Stomach (tissue), 8 donors: ENCODE measurements at regions not wholly inside any gene's neighbourhood (a gene's known extent, or its start where the extent isn't known, plus 50 kb on each side); places are given as distances from the start of the nearest gene placed in this dataset.

Source experiments
- DNase-seq, 2 donors: peaks; one replicate each; pipeline versions ENCODE4 v3.0.0 to v3.0.0-alpha.2; 2013 to 2019
- H3K27ac ChIP-seq, 5 donors: fragments of 200-600 bp in 4 of 5; sonication (generic) in 4 of 5; one replicate each; pipeline ENCODE4 v1.5.1; 2013 to 2019; ENCODE audit warnings: mild to moderate bottlenecking in 1 of 5, moderate library complexity in 1 of 5
- H3K27me3 ChIP-seq, 3 donors: fragments of 200-600 bp; sonication (generic); one replicate each; pipeline ENCODE4 v1.5.1; 2017 to 2019; ENCODE audit warnings: mixed run types in 1 of 3
- H3K36me3 ChIP-seq, 4 donors: fragments of 200-600 bp; sonication (generic); 1 replicate in 3 of 4; 2 replicates in 1 of 4; pipeline ENCODE4 v1.5.1; 2016 to 2019
- H3K4me1 ChIP-seq, 4 donors: fragments of 200-600 bp; sonication (generic); one replicate each; pipeline ENCODE4 v1.5.1; 2016 to 2019
- H3K4me3 ChIP-seq, 4 donors: fragments of 200-600 bp; sonication (generic) in 3 of 4; one replicate each; pipeline ENCODE4 v1.5.1; 2016 to 2019; ENCODE audit warnings: mild to moderate bottlenecking in 1 of 4
- H3K9me3 ChIP-seq, 4 donors: fragments of 200-600 bp; sonication (generic); one replicate each; pipeline ENCODE4 v1.5.1; 2016 to 2019
- EP300 ChIP-seq: sonication (generic); formaldehyde crosslinking; IDR thresholded peaks from one replicate; pipeline ENCODE4 v1.6.1; 2017; ENCODE audit warnings: antibody characterized with exemption
- POLR2A ChIP-seq, 4 donors: fragments of 450-650 bp; IDR thresholded peaks; one replicate each; pipeline ENCODE4 v1.6.1; 2016; ENCODE audit warnings: antibody characterized with exemption in 4 of 4, control low read depth in 2 of 4, mild to moderate bottlenecking in 1 of 4, moderate library complexity in 1 of 4
- POLR2AphosphoS5 ChIP-seq, 3 donors: sonication (generic); formaldehyde crosslinking; IDR thresholded peaks; one replicate each; pipeline ENCODE4 v1.6.1; 2016; ENCODE audit warnings: antibody characterized with exemption in 3 of 3
- WGBS, 5 donors: extraction: QIAGEN DNeasy Blood & Tissue Kit in 3 of 5; methylation state at CpG; one replicate each; pipeline versions ENCODE4 v1.1.5 to v1.1.7; 2013 to 2018; 5-methylcytosine and 5-hydroxymethylcytosine counted together
- intact Hi-C: fragments of 100-400 bp; cut with DNase I; formaldehyde crosslinking; loops from one replicate; pipeline ENCODE4 v1.15.1; 2023; ENCODE audit warnings: low total_unique reads
- TF ChIP-seq, protein P1 (sequence below), 7 experiments: fragments of 450-650 bp in 4 of 7; fragments of 200-600 bp in 3 of 7; sonication (generic) in 3 of 7; IDR thresholded peaks; one replicate each; pipeline ENCODE4 v1.5.1; 2016 to 2019; ENCODE audit warnings: antibody characterized with exemption in 7 of 7, control low read depth in 2 of 7, mild to moderate bottlenecking in 1 of 7
- donor health status: healthy with polysubstance abuse.
- donor health status: Bipolar disorder and iron deficiency.
- donor health status: healthy.

DNA sequence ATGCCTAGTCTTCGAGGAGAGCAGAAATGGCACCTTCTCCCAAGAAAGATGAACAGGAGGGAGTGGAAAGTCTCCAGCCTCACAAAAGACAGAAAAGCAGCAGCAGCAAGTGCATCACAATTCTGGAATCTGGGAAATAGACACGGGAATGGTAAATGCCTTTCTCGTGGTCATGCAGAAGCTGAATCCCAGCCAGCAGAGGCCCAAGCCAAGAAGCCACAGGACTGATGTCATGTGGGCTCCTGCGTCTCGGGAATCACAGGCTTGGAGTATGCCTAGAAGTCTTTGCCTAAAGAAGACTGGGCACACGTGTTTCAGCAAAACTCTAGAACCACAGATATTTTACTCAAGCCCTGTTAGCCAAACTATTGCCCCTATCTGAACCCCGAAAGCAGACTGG is 260.3 kb upstream of the PLD5 start:
- no peaks in the 10 kb centered on the region for H3K9me3 ChIP-seq
- H3K4me3 ChIP-seq, result no peak overlapping the region
- TF ChIP-seq, protein P1, sequence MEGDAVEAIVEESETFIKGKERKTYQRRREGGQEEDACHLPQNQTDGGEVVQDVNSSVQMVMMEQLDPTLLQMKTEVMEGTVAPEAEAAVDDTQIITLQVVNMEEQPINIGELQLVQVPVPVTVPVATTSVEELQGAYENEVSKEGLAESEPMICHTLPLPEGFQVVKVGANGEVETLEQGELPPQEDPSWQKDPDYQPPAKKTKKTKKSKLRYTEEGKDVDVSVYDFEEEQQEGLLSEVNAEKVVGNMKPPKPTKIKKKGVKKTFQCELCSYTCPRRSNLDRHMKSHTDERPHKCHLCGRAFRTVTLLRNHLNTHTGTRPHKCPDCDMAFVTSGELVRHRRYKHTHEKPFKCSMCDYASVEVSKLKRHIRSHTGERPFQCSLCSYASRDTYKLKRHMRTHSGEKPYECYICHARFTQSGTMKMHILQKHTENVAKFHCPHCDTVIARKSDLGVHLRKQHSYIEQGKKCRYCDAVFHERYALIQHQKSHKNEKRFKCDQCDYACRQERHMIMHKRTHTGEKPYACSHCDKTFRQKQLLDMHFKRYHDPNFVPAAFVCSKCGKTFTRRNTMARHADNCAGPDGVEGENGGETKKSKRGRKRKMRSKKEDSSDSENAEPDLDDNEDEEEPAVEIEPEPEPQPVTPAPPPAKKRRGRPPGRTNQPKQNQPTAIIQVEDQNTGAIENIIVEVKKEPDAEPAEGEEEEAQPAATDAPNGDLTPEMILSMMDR (IDR thresholded peaks at IDR 0.05), result no peak
- no peak for TF ChIP-seq POLR2A (IDR thresholded peaks at IDR 0.05)
- no peak for TF ChIP-seq POLR2AphosphoS5 (IDR thresholded peaks at IDR 0.05)
- no peak for TF ChIP-seq EP300
- no peaks in the 10 kb centered on the region for H3K27me3 ChIP-seq
- intact Hi-C loops, result no loop called here
- H3K27ac ChIP-seq, result no peak overlapping the region
- no peak for DNase-seq
- H3K4me1 ChIP-seq, result no peaks in the 10 kb centered on the region
- 60 to 79% (median 65%) methylated on average over 7 of the region's 7 CpGs for WGBS, 5 donors
- H3K36me3 ChIP-seq, result no peaks in the 10 kb centered on the region

DNA sequence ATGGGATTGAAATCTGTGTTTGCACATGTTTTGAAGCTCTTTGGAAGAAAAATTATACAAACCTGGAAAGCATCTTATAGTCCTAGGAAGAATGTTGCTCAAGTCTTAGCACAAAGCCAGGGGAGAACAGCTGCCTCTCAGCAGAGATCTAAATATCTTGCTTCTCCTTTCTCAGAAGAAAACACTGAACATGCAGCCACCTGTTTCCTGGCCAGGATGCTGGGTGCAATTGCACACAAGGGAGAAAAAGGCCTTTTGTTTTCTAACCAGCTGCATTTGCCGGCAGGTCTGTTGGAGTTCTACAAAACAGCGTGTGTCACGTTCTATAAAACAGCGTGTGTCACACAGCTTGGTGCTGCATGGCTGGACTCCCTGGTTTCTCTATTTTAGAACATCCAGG is 259.6 kb upstream of the PLD5 start:
- WGBS, 5 donors, result 66 to 75% (median 67%) methylated on average over 4 of the region's 4 CpGs
- H3K27ac ChIP-seq, result no peak overlapping the region

DNA sequence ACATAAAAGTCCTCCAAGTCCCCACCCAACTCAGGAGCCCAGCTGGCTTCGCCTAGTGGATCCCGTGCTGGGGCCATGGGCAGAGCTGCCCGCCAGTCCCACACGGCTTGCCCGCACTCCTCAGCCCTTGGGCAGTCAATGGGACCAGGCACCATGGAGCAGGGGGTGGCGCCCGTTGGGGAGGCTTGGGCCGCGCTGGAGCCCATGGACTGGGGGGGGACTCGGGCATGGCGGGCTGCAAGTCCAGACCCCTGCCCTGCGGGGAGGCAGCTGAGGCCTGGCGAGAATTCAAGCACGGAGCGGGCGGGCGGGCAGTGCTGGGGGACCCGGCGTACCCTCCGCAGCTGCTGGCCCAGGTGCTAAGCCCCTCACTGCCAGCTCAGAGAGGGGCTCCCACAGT is 249.8 kb upstream of the PLD5 start:
- intact Hi-C loops, result no loop called here
- Histone ChIP-seq H3K9me3 (peaks cover 0 to 14% (median 6%) of the 10 kb centered on the region in 4 donors), H3K4me3 (no peak overlapping the region), H3K36me3 (no peaks in the 10 kb centered on the region), H3K27ac (no peak overlapping the region), H3K4me1 (no peaks in the 10 kb centered on the region), H3K27me3 (no peaks in the 10 kb centered on the region)
- TF ChIP-seq POLR2AphosphoS5 (IDR thresholded peaks at IDR 0.05) (no peak), EP300 (no peak), POLR2A (IDR thresholded peaks at IDR 0.05) (no peak)
- TF ChIP-seq, protein P1 (IDR thresholded peaks at IDR 0.05), result no peak
- WGBS, 5 donors, result 90 to 94% (median 92%) methylated on average over 6 to 20 of the region's 20 CpGs
- no peak for DNase-seq

More for the DNA sequence above, 259.6 kb upstream of the PLD5 start:
- H3K9me3 ChIP-seq, result no peaks in the 10 kb centered on the region
- intact Hi-C loops, result no loop called here
- H3K27me3 ChIP-seq, result no peaks in the 10 kb centered on the region
- no peaks in the 10 kb centered on the region for H3K4me1 ChIP-seq
- no peak overlapping the region for H3K4me3 ChIP-seq
- DNase-seq, result peak in 1 of 2 donors; percentile 15
- TF ChIP-seq, protein P1 (IDR thresholded peaks at IDR 0.05), result no peak
- TF ChIP-seq POLR2AphosphoS5 (IDR thresholded peaks at IDR 0.05) (no peak), EP300 (no peak), POLR2A (IDR thresholded peaks at IDR 0.05) (no peak)
- H3K36me3 ChIP-seq, result no peaks in the 10 kb centered on the region

DNA sequence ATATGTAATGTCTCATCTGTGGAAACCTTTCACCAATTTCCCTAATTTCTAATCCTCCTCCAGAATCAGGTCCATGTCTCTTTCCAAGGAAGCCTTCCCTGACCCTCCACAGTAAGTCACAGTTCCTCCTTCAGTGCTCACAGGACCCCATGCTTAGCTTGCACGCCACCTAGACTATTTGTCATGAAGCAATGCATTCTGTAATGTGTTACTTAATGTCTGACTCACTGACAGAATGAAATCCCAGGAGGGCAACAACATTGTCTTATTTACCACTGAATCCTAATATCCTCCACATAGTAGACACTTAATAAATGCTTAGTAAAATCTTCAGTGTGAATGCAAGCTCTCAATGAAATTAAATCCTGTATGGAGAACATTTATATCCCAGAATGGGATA is 245.9 kb upstream of the PLD5 start:
- Histone ChIP-seq H3K4me1 (no peaks in the 10 kb centered on the region), H3K27me3 (no peaks in the 10 kb centered on the region), H3K9me3 (peaks cover 0 to 14% (median 6%) of the 10 kb centered on the region in 4 donors), H3K4me3 (no peak overlapping the region), H3K27ac (no peak overlapping the region), H3K36me3 (no peaks in the 10 kb centered on the region)
- DNase-seq, result no peak
- 55 to 80% (median 62%) methylated on average over 1 of the region's 1 CpG for WGBS, 5 donors
- intact Hi-C loops, result no loop called here
- TF ChIP-seq POLR2AphosphoS5 (IDR thresholded peaks at IDR 0.05) (no peak), POLR2A (IDR thresholded peaks at IDR 0.05) (no peak), EP300 (no peak)
- TF ChIP-seq, protein P1 (IDR thresholded peaks at IDR 0.05), result no peak
